B cell (primary cell): ENCODE measurements at regions not wholly inside any gene's neighbourhood (a gene's known extent, or its start where the extent isn't known, plus 50 kb on each side); places are given as distances from the start of the nearest gene placed in this dataset.

ENCODE experiments used
- ATAC-seq: fragments of 200-7000 bp; cut with Tn5 transposase; one replicate; pipeline ENCODE4 v1.10.0; 2021; ENCODE audit warnings: low read depth, mild to moderate bottlenecking, moderate number of reproducible peaks, moderate library complexity
- CTCF ChIA-PET: fragments of 350-600 bp; sonication (Branson Sonifier 250); formaldehyde crosslinking; loops from one replicate; lab custom pipeline; 2021; ENCODE audit warnings: antibody characterized with exemption, inconsistent platforms; lab: Charles Lee
- POLR2A ChIA-PET: fragments of 350-600 bp; sonication (Branson Sonifier 250); formaldehyde crosslinking; loops from one replicate; lab custom pipeline; 2021; ENCODE audit warnings: antibody characterized with exemption; lab: Charles Lee
- DNase-seq: peaks from one replicate; pipeline ENCODE4 v3.0.0; 2013
- H2AFZ ChIP-seq: 2 replicates; pipeline ENCODE4 v1.6.1; 2012; ENCODE audit warnings: mild to moderate bottlenecking, low read depth, low read length; ENCODE audit not compliant: insufficient read depth, poor library complexity, severe bottlenecking
- H3K27ac ChIP-seq, 2 donors: 1 replicate in 1 of 2; 2 replicates in 1 of 2; pipeline ENCODE4 v1.5.1; 2012 to 2013; ENCODE audit warnings: low read length in 2 of 2, mild to moderate bottlenecking in 2 of 2, moderate library complexity in 1 of 2
- H3K27me3 ChIP-seq, 4 experiments: fragments of 200-600 bp in 1 of 4; sonication (generic) in 1 of 4; replicated peaks in 1 of 4; 1 replicate in 2 of 4; 2 replicates in 2 of 4; pipeline versions ENCODE4 v1.6.1 to v1.7.0; 2013 to 2016; ENCODE audit warnings: low read length in 3 of 4, mild to moderate bottlenecking in 2 of 4, mixed read lengths in 1 of 4, moderate library complexity in 1 of 4; ENCODE audit not compliant: insufficient read depth in 4 of 4, control insufficient read depth in 3 of 4; ENCODE audit errors: control extremely low read depth in 1 of 4
- H3K36me3 ChIP-seq, 2 experiments: replicated peaks in 1 of 2; 1 replicate in 1 of 2; 2 replicates in 1 of 2; pipeline versions ENCODE4 v1.6.1 to v1.7.1; 2013; ENCODE audit warnings: low read length in 1 of 2; ENCODE audit not compliant: insufficient read depth in 2 of 2, control insufficient read depth in 1 of 2; ENCODE audit errors: control extremely low read depth in 1 of 2, extremely low read depth in 1 of 2
- H3K4me1 ChIP-seq, 2 donors: fragments of 200-600 bp in 1 of 2; sonication (generic) in 1 of 2; 1 replicate in 1 of 2; 2 replicates in 1 of 2; pipeline versions ENCODE4 v1.5.1 to v1.6.1; 2013 to 2017; ENCODE audit warnings: low read length in 2 of 2; ENCODE audit not compliant: control insufficient read depth in 2 of 2, insufficient read depth in 2 of 2
- H3K4me2 ChIP-seq: replicated peaks from 2 replicates; pipeline ENCODE3; 2012; ENCODE audit warnings: mild to moderate bottlenecking, low read depth, low read length; ENCODE audit not compliant: poor library complexity, severe bottlenecking
- H3K4me3 ChIP-seq, 5 experiments: fragments of 200-600 bp in 1 of 5; sonication (generic) in 1 of 5; 1 replicate in 3 of 5; 2 replicates in 2 of 5; pipeline versions ENCODE4 v1.5.1 to v1.7.0; 2011 to 2016; ENCODE audit warnings: low read length in 4 of 5, mild to moderate bottlenecking in 4 of 5, low read depth in 2 of 5, control low read depth in 1 of 5, moderate library complexity in 1 of 5; ENCODE audit not compliant: insufficient read depth in 1 of 5; ENCODE audit errors: control extremely low read depth in 1 of 5, extremely low read depth in 1 of 5
- H3K79me2 ChIP-seq: fragments of 200-600 bp; sonication (generic); one replicate; pipeline ENCODE4 v1.6.0; 2016; ENCODE audit warnings: low read length; ENCODE audit not compliant: control insufficient read depth, insufficient read depth
- H3K9ac ChIP-seq: fragments of 200-600 bp; sonication (generic); 2 replicates; pipeline ENCODE4 v1.6.1; 2017; ENCODE audit warnings: mild to moderate bottlenecking, low read length, moderate library complexity
- H3K9me3 ChIP-seq, 3 donors: one replicate each; pipeline versions ENCODE4 v1.6.1 to v1.7.1; 2013; ENCODE audit warnings: low read length in 2 of 3; ENCODE audit not compliant: control insufficient read depth in 2 of 3, insufficient read depth in 1 of 3; ENCODE audit errors: control extremely low read depth in 1 of 3
- H4K20me1 ChIP-seq: 2 replicates; pipeline ENCODE4 v1.6.0; 2012; ENCODE audit warnings: mild to moderate bottlenecking, low read length; ENCODE audit not compliant: insufficient read depth, control insufficient read depth, poor library complexity, severe bottlenecking
- H3K27ac Mint-ChIP-seq: one replicate; pipeline ENCODE4 v1.8.0; 2021; ENCODE audit warnings: mixed read lengths
- H3K27me3 Mint-ChIP-seq: one replicate; pipeline ENCODE4 v1.8.0; 2021; ENCODE audit warnings: mixed read lengths
- H3K4me1 Mint-ChIP-seq: one replicate; pipeline ENCODE4 v1.8.0; 2021; ENCODE audit warnings: mixed read lengths
- H3K4me3 Mint-ChIP-seq: one replicate; pipeline ENCODE4 v1.8.0; 2021; ENCODE audit warnings: mixed read lengths
- H3K9me3 Mint-ChIP-seq: one replicate; pipeline ENCODE4 v1.8.0; 2022; ENCODE audit warnings: mixed read lengths; ENCODE audit not compliant: insufficient read depth
- EZH2 ChIP-seq: IDR thresholded peaks from 2 replicates; pipeline ENCODE4 v1.6.1; 2012; ENCODE audit warnings: borderline replicate concordance, low read depth, mild to moderate bottlenecking, moderate library complexity, low read length; ENCODE audit not compliant: insufficient read depth, poor library complexity, severe bottlenecking
- WGBS: methylation state at CpG from one replicate; pipeline ENCODE4 v1.1.5; 2013; ENCODE audit warnings: missing lambda C conversion rate; ENCODE audit not compliant: insufficient coverage; 5-methylcytosine and 5-hydroxymethylcytosine counted together
- intact Hi-C: fragments of 100-400 bp; cut with micrococcal nuclease; formaldehyde crosslinking; loops from one replicate; pipeline ENCODE4 v1.10.0; 2022
- TF ChIP-seq, protein P1 (sequence below): fragments of 200-600 bp; IDR thresholded peaks from one replicate; pipeline ENCODE4 v1.8.0; 2022; ENCODE audit warnings: antibody characterized with exemption, mild to moderate bottlenecking

DNA sequence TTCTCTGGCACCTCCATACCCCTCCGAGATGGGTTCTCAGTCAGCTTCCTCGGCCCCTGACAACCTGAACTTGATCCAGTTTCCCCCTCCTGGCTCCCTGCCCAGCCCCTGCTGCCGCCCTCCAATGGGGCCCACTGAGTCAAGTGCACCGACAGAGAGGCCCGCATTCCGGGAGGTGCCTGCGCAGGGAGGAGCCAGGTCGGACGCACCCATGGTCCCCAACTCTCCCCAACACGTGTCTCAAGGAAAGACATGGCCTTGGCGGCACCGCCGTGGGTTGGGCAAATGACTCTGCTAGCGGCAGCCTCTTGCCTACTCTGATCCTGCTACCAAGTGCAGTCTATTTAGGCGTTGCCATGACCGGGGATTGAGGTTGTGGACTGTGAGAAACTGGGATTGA is 275.3 kb downstream of the SNX13 start:
- no peaks in the 10 kb centered on the region for H3K4me1 Mint-ChIP-seq
- ATAC-seq = no peak
- H3K27ac ChIP-seq = no peak overlapping the region
- no peak for TF ChIP-seq EZH2
- TF ChIP-seq, protein P1, sequence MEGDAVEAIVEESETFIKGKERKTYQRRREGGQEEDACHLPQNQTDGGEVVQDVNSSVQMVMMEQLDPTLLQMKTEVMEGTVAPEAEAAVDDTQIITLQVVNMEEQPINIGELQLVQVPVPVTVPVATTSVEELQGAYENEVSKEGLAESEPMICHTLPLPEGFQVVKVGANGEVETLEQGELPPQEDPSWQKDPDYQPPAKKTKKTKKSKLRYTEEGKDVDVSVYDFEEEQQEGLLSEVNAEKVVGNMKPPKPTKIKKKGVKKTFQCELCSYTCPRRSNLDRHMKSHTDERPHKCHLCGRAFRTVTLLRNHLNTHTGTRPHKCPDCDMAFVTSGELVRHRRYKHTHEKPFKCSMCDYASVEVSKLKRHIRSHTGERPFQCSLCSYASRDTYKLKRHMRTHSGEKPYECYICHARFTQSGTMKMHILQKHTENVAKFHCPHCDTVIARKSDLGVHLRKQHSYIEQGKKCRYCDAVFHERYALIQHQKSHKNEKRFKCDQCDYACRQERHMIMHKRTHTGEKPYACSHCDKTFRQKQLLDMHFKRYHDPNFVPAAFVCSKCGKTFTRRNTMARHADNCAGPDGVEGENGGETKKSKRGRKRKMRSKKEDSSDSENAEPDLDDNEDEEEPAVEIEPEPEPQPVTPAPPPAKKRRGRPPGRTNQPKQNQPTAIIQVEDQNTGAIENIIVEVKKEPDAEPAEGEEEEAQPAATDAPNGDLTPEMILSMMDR = no peak
- whole genome bisulfite sequencing = 92% methylated on average over 13 of the region's 16 CpGs
- DNase-seq = no peak
- no peaks in the 10 kb centered on the region for H3K27me3 ChIP-seq
- no peaks in the 10 kb centered on the region for H3K36me3 ChIP-seq
- no peak overlapping the region for H2AFZ ChIP-seq
- H3K27ac Mint-ChIP-seq = no peak overlapping the region
- no peaks in the 10 kb centered on the region for H3K79me2 ChIP-seq
- intact Hi-C loops = no loop called here
- H3K27me3 Mint-ChIP-seq = no peaks in the 10 kb centered on the region
- H3K4me2 ChIP-seq = no peak overlapping the region
- H4K20me1 ChIP-seq = no peaks in the 10 kb centered on the region
- no peak overlapping the region for H3K4me3 ChIP-seq
- no peak overlapping the region for H3K4me3 Mint-ChIP-seq
- H3K4me1 ChIP-seq = no peaks in the 10 kb centered on the region
- H3K9me3 ChIP-seq = no peaks in the 10 kb centered on the region
- ChIA-PET POLR2A (no interaction called here), CTCF (no interaction called here)
- no peaks in the 10 kb centered on the region for H3K9me3 Mint-ChIP-seq
- H3K9ac ChIP-seq = no peak overlapping the region

DNA sequence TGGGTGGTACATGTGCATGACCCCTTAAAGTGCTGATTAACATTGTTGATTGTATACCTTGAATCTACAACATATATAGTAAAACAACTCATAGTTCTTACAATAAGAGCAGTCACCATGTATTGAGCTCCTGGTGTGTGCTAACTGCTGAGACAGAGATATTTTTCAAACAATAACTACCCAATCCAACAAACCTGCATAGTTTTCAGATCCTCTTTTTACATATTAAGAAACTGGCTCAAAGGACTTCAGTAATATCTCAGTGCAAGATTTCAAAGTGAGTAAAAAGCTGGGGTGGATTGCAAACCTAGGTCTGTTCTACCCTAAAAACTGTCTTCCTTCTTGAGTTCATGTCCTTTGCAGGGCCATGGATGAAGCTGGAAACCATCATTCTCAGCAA is 272.2 kb downstream of the SNX13 start:
- no peaks in the 10 kb centered on the region for H3K9me3 Mint-ChIP-seq
- no peaks in the 10 kb centered on the region for H3K79me2 ChIP-seq
- H3K36me3 ChIP-seq = no peaks in the 10 kb centered on the region
- no peak overlapping the region for H3K9ac ChIP-seq
- H3K27me3 ChIP-seq = no peaks in the 10 kb centered on the region
- H4K20me1 ChIP-seq = no peaks in the 10 kb centered on the region
- no peak overlapping the region for H3K27ac Mint-ChIP-seq
- H3K4me3 Mint-ChIP-seq = no peak overlapping the region
- no peak overlapping the region for H2AFZ ChIP-seq
- H3K27me3 Mint-ChIP-seq = no peaks in the 10 kb centered on the region
- ChIA-PET CTCF (interaction anchor here (0.8 to 1.6 kb wide), 2 partner anchors 12 to 29 kb away, joined by 3 to 5 read pairs; no protein-coding TSS in a partner anchor), POLR2A (no interaction called here)
- H3K4me1 ChIP-seq = no peaks in the 10 kb centered on the region
- H3K9me3 ChIP-seq = no peaks in the 10 kb centered on the region
- intact Hi-C loops = no loop called here
- ATAC-seq (no peak), DNase-seq (no peak)
- TF ChIP-seq, protein P1 = no peak
- TF ChIP-seq EZH2 = no peak
- H3K4me3 ChIP-seq = no peak overlapping the region
- H3K27ac ChIP-seq = no peak overlapping the region
- H3K4me2 ChIP-seq = no peak overlapping the region
- H3K4me1 Mint-ChIP-seq = no peaks in the 10 kb centered on the region
